IPS-18a (cell line): ENCODE measurements at regions not wholly inside any gene's neighbourhood (a gene's known extent, or its start where the extent isn't known, plus 50 kb on each side); places are given as distances from the start of the nearest gene placed in this dataset.

Experiments
- H3K27ac ChIP-seq: one replicate; pipeline ENCODE4 v1.5.1; 2013; ENCODE audit warnings: low read length
- H3K27me3 ChIP-seq: one replicate; pipeline ENCODE4 v1.6.1; 2013; ENCODE audit warnings: mild to moderate bottlenecking, low read length; ENCODE audit not compliant: control insufficient read depth, insufficient read depth
- H3K36me3 ChIP-seq: one replicate; pipeline ENCODE4 v1.6.1; 2013; ENCODE audit warnings: low read depth, low read length; ENCODE audit not compliant: control insufficient read depth
- H3K4me1 ChIP-seq: one replicate; pipeline ENCODE4 v1.6.1; 2013; ENCODE audit warnings: low read depth, low read length; ENCODE audit not compliant: control insufficient read depth
- H3K4me3 ChIP-seq: one replicate; pipeline ENCODE4 v1.5.1; 2013; ENCODE audit warnings: low read length
- H3K9ac ChIP-seq: one replicate; pipeline ENCODE4 v1.6.1; 2013; ENCODE audit warnings: mild to moderate bottlenecking, low read length, moderate library complexity
- H3K9me3 ChIP-seq: one replicate; pipeline ENCODE4 v1.6.1; 2013; ENCODE audit warnings: low read depth, low read length; ENCODE audit not compliant: control insufficient read depth

DNA sequence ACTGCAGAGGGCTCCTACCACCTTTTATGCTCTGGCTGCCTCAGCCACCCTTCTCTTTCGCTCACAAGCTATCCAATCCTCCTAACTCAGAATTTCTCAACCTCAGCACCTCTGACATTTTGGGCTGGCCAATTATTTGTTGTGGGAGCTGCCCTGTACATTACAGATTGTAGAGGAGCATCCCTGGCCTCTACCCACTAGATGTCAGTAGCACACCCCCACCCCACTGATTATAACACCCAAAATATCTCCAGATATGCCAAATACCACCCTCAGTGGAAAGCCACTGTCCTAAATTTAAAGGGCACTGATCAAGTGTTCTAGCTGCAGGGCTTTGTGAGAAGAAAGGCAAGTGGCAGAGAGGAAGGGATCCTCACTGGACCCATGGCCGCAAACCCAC is 443.1 kb downstream of the SOX6 start:
- Histone ChIP-seq H3K9ac (no peak overlapping the region), H3K27me3 (no peaks in the 10 kb centered on the region), H3K9me3 (no peaks in the 10 kb centered on the region), H3K4me3 (no peak overlapping the region), H3K27ac (no peak overlapping the region), H3K4me1 (no peaks in the 10 kb centered on the region), H3K36me3 (no peaks in the 10 kb centered on the region)
